ENCODE measurements at regions not wholly inside any gene's neighbourhood (a gene's known extent, or its start where the extent isn't known, plus 50 kb on each side); places are given as distances from the start of the nearest gene placed in this dataset.

- in situ Hi-C loops (cut with MboI; ENCODE audit: low pct_ligation_motif_present in 1 of 4, low pct_unique_long_range_greater_than_20kb in 1 of 4, low sequenced_read_pairs in 3 of 4) (no loop called here), intact Hi-C loops (cut with DNase I; ENCODE audit: low total_unique reads) (no loop called here)
- WGBS, 2 donors (ENCODE audit: low coverage in 1 of 2): 38 to 57% methylated on average over 1 of the region's 1 CpG
- no peaks in the 10 kb centered on the region for H3K27me3 ChIP-seq
- H3K4me3 ChIP-seq: no peak overlapping the region
- H3K36me3 ChIP-seq: no peaks in the 10 kb centered on the region
- DNase-seq: no peak
- H3K27ac ChIP-seq: no peak overlapping the region
- TF ChIP-seq EP300 (IDR thresholded peaks at IDR 0.05; ENCODE audit: low read depth) (no peak), POLR2AphosphoS5 (IDR thresholded peaks at IDR 0.05) (no peak), POLR2A (IDR thresholded peaks at IDR 0.05) (no peak)
- TF ChIP-seq, protein P1, sequence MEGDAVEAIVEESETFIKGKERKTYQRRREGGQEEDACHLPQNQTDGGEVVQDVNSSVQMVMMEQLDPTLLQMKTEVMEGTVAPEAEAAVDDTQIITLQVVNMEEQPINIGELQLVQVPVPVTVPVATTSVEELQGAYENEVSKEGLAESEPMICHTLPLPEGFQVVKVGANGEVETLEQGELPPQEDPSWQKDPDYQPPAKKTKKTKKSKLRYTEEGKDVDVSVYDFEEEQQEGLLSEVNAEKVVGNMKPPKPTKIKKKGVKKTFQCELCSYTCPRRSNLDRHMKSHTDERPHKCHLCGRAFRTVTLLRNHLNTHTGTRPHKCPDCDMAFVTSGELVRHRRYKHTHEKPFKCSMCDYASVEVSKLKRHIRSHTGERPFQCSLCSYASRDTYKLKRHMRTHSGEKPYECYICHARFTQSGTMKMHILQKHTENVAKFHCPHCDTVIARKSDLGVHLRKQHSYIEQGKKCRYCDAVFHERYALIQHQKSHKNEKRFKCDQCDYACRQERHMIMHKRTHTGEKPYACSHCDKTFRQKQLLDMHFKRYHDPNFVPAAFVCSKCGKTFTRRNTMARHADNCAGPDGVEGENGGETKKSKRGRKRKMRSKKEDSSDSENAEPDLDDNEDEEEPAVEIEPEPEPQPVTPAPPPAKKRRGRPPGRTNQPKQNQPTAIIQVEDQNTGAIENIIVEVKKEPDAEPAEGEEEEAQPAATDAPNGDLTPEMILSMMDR (IDR thresholded peaks at IDR 0.05): no peak
- H3K9me3 ChIP-seq: no peaks in the 10 kb centered on the region
- no peaks in the 10 kb centered on the region for H3K4me1 ChIP-seq
Observed at GRCh38 chr10:118171861-118172260, 125.1 kb upstream of the RAB11FIP2 start.

DNA sequence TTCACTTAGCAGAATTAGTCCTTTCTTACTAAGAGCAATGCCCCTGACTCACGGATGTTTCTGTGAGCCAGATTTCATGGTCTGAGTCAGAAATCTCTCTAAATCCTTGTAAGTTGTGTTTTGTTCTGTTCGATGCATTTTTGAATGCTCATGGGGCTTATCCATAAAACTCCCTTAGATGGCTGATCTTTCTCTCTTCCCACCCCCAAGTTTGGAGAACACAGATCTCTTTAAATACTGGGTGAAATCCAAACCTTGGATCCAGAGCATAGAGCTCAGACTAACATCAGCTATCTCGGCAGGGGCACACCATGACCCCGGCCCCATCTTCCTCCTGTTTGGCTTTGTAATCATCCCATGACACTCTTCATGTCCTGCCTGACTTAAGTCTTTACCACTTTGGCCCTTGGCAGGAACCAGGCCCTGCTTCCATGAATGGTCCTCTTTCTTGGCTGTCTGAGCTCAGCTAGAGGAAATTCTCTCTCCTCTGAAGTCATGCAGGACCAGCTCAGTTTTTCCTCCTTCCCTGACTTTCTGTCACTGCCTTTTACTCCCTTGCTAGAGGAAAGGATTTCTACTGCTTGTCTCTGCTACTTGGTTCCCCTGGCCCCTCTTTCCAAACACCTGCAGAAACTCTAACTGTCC is 120.4 kb upstream of the RAB11FIP2 start:
- DNase-seq: no peak
- no peaks in the 10 kb centered on the region for H3K27me3 ChIP-seq
- no peaks in the 10 kb centered on the region for H3K9me3 ChIP-seq
- no peaks in the 10 kb centered on the region for H3K4me1 ChIP-seq
- WGBS, 2 donors (ENCODE audit: low coverage in 1 of 2): 68 to 72% methylated on average over 4 of the region's 4 CpGs
- intact Hi-C loops (cut with DNase I; ENCODE audit: low total_unique reads) (no loop called here), in situ Hi-C loops (cut with MboI; ENCODE audit: low pct_ligation_motif_present in 1 of 4, low pct_unique_long_range_greater_than_20kb in 1 of 4, low sequenced_read_pairs in 3 of 4) (no loop called here)
- H3K4me3 ChIP-seq: no peak overlapping the region
- H3K36me3 ChIP-seq: no peaks in the 10 kb centered on the region
- no peak overlapping the region for H3K27ac ChIP-seq
- TF ChIP-seq, protein P1 (IDR thresholded peaks at IDR 0.05): no peak
- TF ChIP-seq POLR2A (IDR thresholded peaks at IDR 0.05) (no peak), EP300 (IDR thresholded peaks at IDR 0.05; ENCODE audit: low read depth) (no peak), POLR2AphosphoS5 (IDR thresholded peaks at IDR 0.05) (no peak)

DNA sequence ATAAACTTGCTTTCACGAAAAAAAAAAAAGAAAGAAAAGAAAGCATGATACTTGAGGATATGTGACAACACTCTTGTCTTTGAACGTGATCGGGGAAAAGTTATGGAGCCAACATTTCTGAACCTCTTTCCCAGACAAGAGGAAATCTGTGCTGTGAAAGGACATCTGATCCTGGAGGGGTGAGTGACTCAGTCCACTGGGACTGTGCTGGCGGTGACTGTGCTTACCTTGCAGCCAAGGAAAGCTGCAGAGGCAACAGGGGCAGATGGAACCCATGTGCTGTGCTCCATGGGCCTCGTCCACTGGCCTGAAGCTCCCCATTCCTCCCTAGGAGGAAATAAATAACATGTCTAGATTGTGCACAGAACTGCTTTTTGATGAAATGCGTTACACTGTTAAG is 116.5 kb upstream of the RAB11FIP2 start:
- H3K4me3 ChIP-seq: no peak overlapping the region
- TF ChIP-seq POLR2A (IDR thresholded peaks at IDR 0.05) (no peak), EP300 (IDR thresholded peaks at IDR 0.05; ENCODE audit: low read depth) (no peak), POLR2AphosphoS5 (IDR thresholded peaks at IDR 0.05) (no peak)
- TF ChIP-seq, protein P1 (IDR thresholded peaks at IDR 0.05): no peak
- H3K9me3 ChIP-seq: no peaks in the 10 kb centered on the region
- no peaks in the 10 kb centered on the region for H3K4me1 ChIP-seq
- no peaks in the 10 kb centered on the region for H3K27me3 ChIP-seq
- no peaks in the 10 kb centered on the region for H3K36me3 ChIP-seq
- no peak overlapping the region for H3K27ac ChIP-seq
- in situ Hi-C loops (cut with MboI; ENCODE audit: low pct_ligation_motif_present in 1 of 4, low pct_unique_long_range_greater_than_20kb in 1 of 4, low sequenced_read_pairs in 3 of 4) (no loop called here), intact Hi-C loops (cut with DNase I; ENCODE audit: low total_unique reads) (no loop called here)
- WGBS, 2 donors (ENCODE audit: low coverage in 1 of 2): 85 to 88% methylated on average over 2 to 6 of the region's 6 CpGs
- no peak for DNase-seq

DNA sequence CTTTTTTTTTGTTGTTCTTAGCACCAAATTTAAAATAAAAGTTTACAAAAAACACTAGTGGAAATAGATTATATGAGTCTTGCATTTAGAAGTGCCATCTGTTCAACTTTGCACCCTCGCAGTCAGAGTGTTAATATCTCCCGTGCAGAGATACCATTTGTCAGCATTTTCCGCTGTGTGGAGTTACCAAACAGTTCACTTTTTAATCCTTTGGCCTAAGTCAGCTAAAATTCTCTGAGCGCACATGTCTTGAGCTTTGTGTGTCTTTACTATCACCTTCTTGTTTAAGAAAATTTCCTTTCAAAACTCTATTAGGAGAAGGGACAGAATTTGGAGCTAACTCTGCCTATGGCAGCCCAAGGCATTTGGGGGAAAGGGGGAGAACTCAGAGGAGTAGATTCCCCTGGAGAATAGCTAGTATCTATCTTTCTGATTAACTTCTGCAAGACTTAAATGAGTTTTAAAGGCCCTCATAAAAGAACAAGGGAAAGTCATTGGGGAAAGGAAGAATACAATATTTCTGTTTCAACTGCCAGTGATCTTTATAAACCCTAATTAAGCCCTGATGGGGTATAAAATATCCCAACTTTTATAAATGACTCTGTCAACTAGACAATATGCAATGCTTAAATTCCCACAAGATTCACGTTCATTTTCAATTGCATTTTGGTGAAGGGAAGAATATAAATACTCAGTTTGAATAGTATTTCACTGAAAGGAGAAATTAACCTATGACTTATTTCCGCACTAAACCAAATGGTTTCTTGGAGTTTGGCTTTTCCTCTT is 114.9 kb upstream of the RAB11FIP2 start:
- intact Hi-C loops (cut with DNase I; ENCODE audit: low total_unique reads): no loop called here

More for the DNA sequence above, 114.9 kb upstream of the RAB11FIP2 start:
- no peaks in the 10 kb centered on the region for H3K27me3 ChIP-seq
- TF ChIP-seq EP300 (IDR thresholded peaks at IDR 0.05; ENCODE audit: low read depth) (no peak), POLR2A (IDR thresholded peaks at IDR 0.05) (no peak), POLR2AphosphoS5 (IDR thresholded peaks at IDR 0.05) (no peak)
- TF ChIP-seq, protein P1 (IDR thresholded peaks at IDR 0.05): no peak
- no peaks in the 10 kb centered on the region for H3K9me3 ChIP-seq
- H3K4me3 ChIP-seq: no peak overlapping the region
- 81 to 86% methylated on average over 6 of the region's 6 CpGs for WGBS, 2 donors (ENCODE audit: low coverage in 1 of 2)
- no peaks in the 10 kb centered on the region for H3K36me3 ChIP-seq
- H3K4me1 ChIP-seq: no peaks in the 10 kb centered on the region
- no peak overlapping the region for H3K27ac ChIP-seq
- in situ Hi-C loops (cut with MboI; ENCODE audit: low pct_ligation_motif_present in 1 of 4, low pct_unique_long_range_greater_than_20kb in 1 of 4, low sequenced_read_pairs in 3 of 4): no loop called here
- DNase-seq: no peak

Measured in transverse colon (tissue), 4 donors.